PC-3 (cell line): ENCODE measurements at regions not wholly inside any gene's neighbourhood (a gene's known extent, or its start where the extent isn't known, plus 50 kb on each side); places are given as distances from the start of the nearest gene placed in this dataset.

Experiments used
- CTCF ChIP-seq: fragments of 300-600 bp; sonication (generic); conservative IDR thresholded peaks from 2 replicates; pipeline ENCODE4 v1.5.1; 2017; ENCODE audit warnings: antibody characterized with exemption, low read depth, mild to moderate bottlenecking, low read length
- EZH2 ChIP-seq: fragments of 300-600 bp; sonication (generic); IDR thresholded peaks from one replicate; pipeline ENCODE4 v1.6.1; 2017; ENCODE audit warnings: antibody characterized with exemption, mild to moderate bottlenecking, low read length; ENCODE audit not compliant: unreplicated experiment
- EZH2phosphoT487 ChIP-seq: fragments of 300-600 bp; sonication (generic); IDR thresholded peaks from 2 replicates; pipeline ENCODE4 v1.6.1; 2018; ENCODE audit warnings: mild to moderate bottlenecking, antibody characterized with exemption, low read length, borderline replicate concordance

- TF ChIP-seq CTCF (no peak), EZH2 (no peak), EZH2phosphoT487 (no peak)
Measured at GRCh38 chr11:70498976-70499801, 100.9 kb downstream of the CTTN start.
